CD8-positive, alpha-beta memory T cell (primary cell): ENCODE measurements at regions not wholly inside any gene's neighbourhood (a gene's known extent, or its start where the extent isn't known, plus 50 kb on each side); places are given as distances from the start of the nearest gene placed in this dataset.
"Not testable (repeated sequence)": the region's sequence is repeated elsewhere in the genome, so short reads cannot be mapped to it uniquely, and the experiment has no call there.

Experiments
- CTCF ChIA-PET: fragments of 350-600 bp; sonication (Branson Sonifier 250); formaldehyde crosslinking; loops from one replicate; lab custom pipeline; 2021; ENCODE audit warnings: antibody characterized with exemption; lab: Charles Lee
- POLR2A ChIA-PET: fragments of 350-600 bp; sonication (Branson Sonifier 250); formaldehyde crosslinking; loops from one replicate; lab custom pipeline; 2021; ENCODE audit warnings: antibody characterized with exemption; lab: Charles Lee
- DNase-seq, 5 donors: peaks; one replicate each; pipeline versions ENCODE4 v3.0.0 to v3.0.0-alpha.2; 2020 to 2022; ENCODE audit warnings: mixed read lengths in 1 of 5
- H3K27ac ChIP-seq: one replicate; pipeline ENCODE4 v1.7.0; 2013; ENCODE audit warnings: low read depth, mild to moderate bottlenecking, low read length, moderate library complexity
- H3K27me3 ChIP-seq: 2 replicates; pipeline ENCODE4 v1.7.0; 2013; ENCODE audit warnings: low read length, mild to moderate bottlenecking; ENCODE audit not compliant: insufficient read depth, poor library complexity, severe bottlenecking
- H3K36me3 ChIP-seq: 2 replicates; pipeline ENCODE4 v1.7.0; 2013; ENCODE audit warnings: mild to moderate bottlenecking, low read length, moderate library complexity; ENCODE audit not compliant: insufficient read depth
- H3K4me1 ChIP-seq: 2 replicates; pipeline ENCODE4 v1.7.0; 2013; ENCODE audit warnings: mild to moderate bottlenecking, low read length, moderate library complexity; ENCODE audit not compliant: insufficient read depth
- H3K4me3 ChIP-seq: 2 replicates; pipeline ENCODE4 v1.7.0; 2013; ENCODE audit warnings: mild to moderate bottlenecking, low read length
- H3K9me3 ChIP-seq: 2 replicates; pipeline ENCODE4 v1.7.0; 2013; ENCODE audit warnings: mild to moderate bottlenecking, low read length
- H3K27ac Mint-ChIP-seq, 8 donors: one replicate each; pipeline ENCODE4 v1.8.0; 2020 to 2021; ENCODE audit warnings: mixed read lengths in 8 of 8, mild to moderate bottlenecking in 6 of 8, inconsistent platforms in 3 of 8, moderate library complexity in 3 of 8
- H3K27me3 Mint-ChIP-seq, 2 donors: one replicate each; pipeline ENCODE4 v1.8.0; 2020 to 2021; ENCODE audit warnings: mixed read lengths in 2 of 2, mild to moderate bottlenecking in 1 of 2, moderate library complexity in 1 of 2
- H3K36me3 Mint-ChIP-seq, 3 donors: one replicate each; pipeline ENCODE4 v1.8.0; 2020 to 2021; ENCODE audit warnings: mixed read lengths in 3 of 3, inconsistent platforms in 1 of 3, mild to moderate bottlenecking in 1 of 3
- H3K4me1 Mint-ChIP-seq, 3 donors: one replicate each; pipeline ENCODE4 v1.8.0; 2020 to 2021; ENCODE audit warnings: mixed read lengths in 3 of 3, inconsistent platforms in 1 of 3, mild to moderate bottlenecking in 1 of 3
- H3K4me3 Mint-ChIP-seq, 7 donors: one replicate each; pipeline ENCODE4 v1.8.0; 2020 to 2021; ENCODE audit warnings: mixed read lengths in 7 of 7, mild to moderate bottlenecking in 6 of 7, moderate library complexity in 4 of 7, inconsistent platforms in 2 of 7
- H3K9me3 Mint-ChIP-seq, 5 donors: one replicate each; pipeline ENCODE4 v1.8.0; 2020 to 2022; ENCODE audit warnings: mixed read lengths in 5 of 5, mild to moderate bottlenecking in 3 of 5, moderate library complexity in 2 of 5, inconsistent platforms in 1 of 5

- H3K4me1 ChIP-seq, H3K27ac ChIP-seq, H3K9me3 Mint-ChIP-seq, H3K36me3 Mint-ChIP-seq, POLR2A ChIA-PET, H3K36me3 ChIP-seq, H3K27me3 ChIP-seq, H3K9me3 ChIP-seq, DNase-seq, CTCF ChIA-PET, H3K27ac Mint-ChIP-seq, H3K27me3 Mint-ChIP-seq, H3K4me1 Mint-ChIP-seq, H3K4me3 Mint-ChIP-seq, H3K4me3 ChIP-seq: not testable (repeated sequence)
Measured at GRCh38 chr2:90248400-90248799, 1556.9 kb downstream of the RPIA start.

DNA sequence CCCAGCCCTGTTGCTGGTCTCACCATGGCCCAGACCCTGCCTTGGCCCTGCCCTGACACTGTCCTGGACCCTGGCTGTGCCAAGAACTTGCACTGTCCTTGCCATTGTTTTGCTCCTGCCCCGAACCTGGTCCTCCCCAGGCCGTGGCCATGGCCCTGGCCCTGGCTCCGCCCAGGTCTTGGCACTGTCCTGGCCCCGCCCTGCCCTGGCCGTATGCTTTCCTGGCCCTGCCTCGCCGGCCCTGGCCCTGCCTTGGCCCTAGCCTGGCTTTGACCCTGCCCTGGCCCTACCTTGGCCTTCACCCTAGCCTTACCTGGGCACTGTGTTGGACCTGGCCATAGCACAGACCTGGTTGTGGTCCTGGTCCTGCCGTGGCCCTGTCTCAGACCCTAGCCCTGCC, 1558.9 kb downstream of the RPIA start:
- H3K27ac Mint-ChIP-seq, DNase-seq: not testable (repeated sequence)

DNA sequence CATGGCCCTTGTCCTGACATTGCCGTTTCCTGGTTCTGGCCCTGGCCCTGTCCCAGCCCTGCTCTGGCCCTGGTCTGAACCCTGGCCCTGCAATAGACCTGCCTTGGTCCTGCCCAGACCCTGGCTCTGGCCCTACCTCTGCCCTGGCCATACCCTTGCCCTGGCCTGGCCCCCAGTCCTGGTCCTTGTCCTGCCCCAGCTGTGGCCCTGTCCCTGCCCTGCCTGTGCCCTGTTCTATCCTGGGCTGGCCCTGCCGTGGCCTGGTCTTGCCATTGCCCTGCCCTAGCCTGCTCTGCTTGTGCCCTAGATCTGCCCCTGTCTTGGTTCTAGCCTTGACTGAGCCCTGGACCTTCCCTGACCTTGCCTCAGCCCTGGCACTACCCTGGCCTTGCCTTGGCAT, 1560.1 kb downstream of the RPIA start:
- H3K36me3 Mint-ChIP-seq, CTCF ChIA-PET, H3K4me1 Mint-ChIP-seq, H3K4me3 Mint-ChIP-seq, H3K9me3 ChIP-seq, DNase-seq, H3K27ac Mint-ChIP-seq, H3K36me3 ChIP-seq, POLR2A ChIA-PET, H3K27me3 ChIP-seq, H3K27me3 Mint-ChIP-seq, H3K27ac ChIP-seq, H3K4me3 ChIP-seq, H3K4me1 ChIP-seq: not testable (repeated sequence)
- H3K9me3 Mint-ChIP-seq, result peaks cover 6 to 10% (median 8%) of the 10 kb centered on the region in 5 donors

More for the DNA sequence above, 1558.9 kb downstream of the RPIA start:
- H3K36me3 ChIP-seq, H3K9me3 ChIP-seq, H3K4me1 ChIP-seq, H3K4me3 Mint-ChIP-seq, H3K27ac ChIP-seq, H3K36me3 Mint-ChIP-seq, H3K27me3 Mint-ChIP-seq, POLR2A ChIA-PET, CTCF ChIA-PET, H3K4me1 Mint-ChIP-seq, H3K4me3 ChIP-seq, H3K27me3 ChIP-seq, H3K9me3 Mint-ChIP-seq: not testable (repeated sequence)

- H3K9me3 Mint-ChIP-seq, result peaks cover 9 to 25% (median 19%) of the 10 kb centered on the region in 5 donors
- H3K27ac Mint-ChIP-seq, H3K4me3 Mint-ChIP-seq, H3K36me3 ChIP-seq, H3K4me1 ChIP-seq, DNase-seq, H3K36me3 Mint-ChIP-seq, H3K27me3 Mint-ChIP-seq, H3K4me3 ChIP-seq, CTCF ChIA-PET, H3K27ac ChIP-seq, H3K9me3 ChIP-seq, H3K4me1 Mint-ChIP-seq, POLR2A ChIA-PET, H3K27me3 ChIP-seq: not testable (repeated sequence)
Measured at GRCh38 chr2:90253306-90253705, 1561.8 kb downstream of the RPIA start.

DNA sequence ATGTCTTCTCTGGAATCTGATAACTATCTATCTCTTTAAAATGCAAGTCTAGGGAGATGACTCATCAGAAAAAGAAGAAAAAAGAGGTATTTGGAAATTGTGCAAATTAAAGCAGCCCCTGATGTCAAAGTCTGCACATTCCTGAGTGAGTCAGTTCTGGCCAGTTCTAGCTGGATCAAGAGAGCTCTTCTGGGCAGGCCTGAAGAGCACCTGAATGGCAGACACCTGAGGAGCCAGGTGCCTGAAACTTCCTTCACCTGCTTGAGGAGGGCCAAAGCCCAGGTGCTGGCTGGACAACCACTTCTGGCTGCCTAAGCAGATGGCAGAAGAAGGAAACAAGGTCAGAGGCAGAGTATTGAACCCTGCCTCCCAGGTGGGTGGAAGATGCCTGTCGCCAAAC, 1575.4 kb downstream of the RPIA start:
- CTCF ChIA-PET, H3K4me3 Mint-ChIP-seq, H3K36me3 Mint-ChIP-seq, H3K27ac Mint-ChIP-seq, DNase-seq, H3K27ac ChIP-seq, H3K4me3 ChIP-seq, H3K4me1 Mint-ChIP-seq, H3K27me3 Mint-ChIP-seq, H3K27me3 ChIP-seq, H3K9me3 ChIP-seq, POLR2A ChIA-PET, H3K4me1 ChIP-seq, H3K36me3 ChIP-seq, H3K9me3 Mint-ChIP-seq: not testable (repeated sequence)

GRCh38 chr2:90287751-90288150, 1596.3 kb downstream of the RPIA start:
- POLR2A ChIA-PET, H3K27me3 Mint-ChIP-seq, H3K9me3 Mint-ChIP-seq, H3K4me3 ChIP-seq, H3K36me3 ChIP-seq, H3K27ac ChIP-seq, CTCF ChIA-PET, H3K36me3 Mint-ChIP-seq, H3K27ac Mint-ChIP-seq, DNase-seq, H3K4me1 ChIP-seq, H3K9me3 ChIP-seq, H3K4me1 Mint-ChIP-seq, H3K4me3 Mint-ChIP-seq, H3K27me3 ChIP-seq: not testable (repeated sequence)

DNA sequence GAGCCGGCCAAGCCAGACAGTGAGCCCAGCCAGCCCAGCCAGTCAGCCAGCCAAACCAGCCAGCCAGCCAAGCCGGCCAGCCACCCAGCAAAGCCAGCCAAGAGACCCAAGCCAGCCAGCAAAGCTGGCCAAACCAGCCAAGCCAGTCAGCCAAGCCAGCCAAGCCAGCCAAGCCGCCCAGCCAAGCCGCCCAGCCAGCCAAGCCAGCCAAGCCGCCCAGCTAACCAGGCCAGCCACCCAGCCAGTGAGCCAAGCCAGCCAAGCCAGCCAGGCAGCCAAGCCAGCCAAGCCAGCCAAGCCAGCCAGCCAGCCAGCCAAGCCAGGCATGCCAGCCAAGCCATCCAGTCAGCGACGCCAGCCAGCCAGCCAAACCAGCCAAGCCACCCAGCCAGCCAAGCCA, 1596.9 kb downstream of the RPIA start:
- H3K36me3 ChIP-seq, H3K4me1 Mint-ChIP-seq, H3K9me3 ChIP-seq, H3K9me3 Mint-ChIP-seq, H3K27ac ChIP-seq, H3K4me3 Mint-ChIP-seq, H3K4me3 ChIP-seq, H3K27ac Mint-ChIP-seq, H3K27me3 ChIP-seq, POLR2A ChIA-PET, H3K4me1 ChIP-seq, H3K36me3 Mint-ChIP-seq, H3K27me3 Mint-ChIP-seq, CTCF ChIA-PET: not testable (repeated sequence)
- DNase-seq, result peak in 1 of 5 donors; percentile 46

- H3K4me3 ChIP-seq, H3K4me3 Mint-ChIP-seq, H3K27me3 ChIP-seq, H3K36me3 Mint-ChIP-seq, H3K4me1 ChIP-seq, H3K4me1 Mint-ChIP-seq, POLR2A ChIA-PET, H3K27ac Mint-ChIP-seq, H3K36me3 ChIP-seq, H3K27ac ChIP-seq, H3K27me3 Mint-ChIP-seq, CTCF ChIA-PET, H3K9me3 Mint-ChIP-seq, H3K9me3 ChIP-seq: not testable (repeated sequence)
- peak in 1 of 5 donors; percentile 39 for DNase-seq
Measured at GRCh38 chr2:90289291-90289980, 1598.0 kb downstream of the RPIA start.

DNA sequence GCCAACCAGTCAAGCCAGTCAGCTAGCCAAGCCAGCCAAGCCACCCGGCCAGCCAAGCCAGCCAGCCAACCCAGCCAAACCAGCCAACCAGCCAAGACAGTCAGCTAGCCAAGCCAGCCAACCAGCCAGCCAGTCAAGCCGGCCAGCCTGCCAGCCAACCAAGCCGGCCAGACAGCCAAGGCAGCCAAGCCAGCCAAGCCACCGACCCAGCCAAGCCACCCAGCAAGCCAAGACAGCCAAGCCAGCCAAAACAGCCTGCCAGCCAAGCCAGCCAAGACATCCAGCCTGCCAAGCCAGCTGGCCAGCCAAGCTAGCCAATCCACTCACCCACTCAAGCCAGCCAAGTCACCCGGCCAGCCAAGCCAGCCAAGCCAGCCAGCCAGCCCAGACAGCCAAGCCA, 1599.2 kb downstream of the RPIA start:
- H3K27me3 ChIP-seq, H3K27ac Mint-ChIP-seq, H3K4me3 Mint-ChIP-seq, H3K27ac ChIP-seq, POLR2A ChIA-PET, CTCF ChIA-PET, H3K4me1 Mint-ChIP-seq, DNase-seq, H3K27me3 Mint-ChIP-seq, H3K4me3 ChIP-seq, H3K36me3 ChIP-seq, H3K9me3 Mint-ChIP-seq, H3K9me3 ChIP-seq, H3K36me3 Mint-ChIP-seq, H3K4me1 ChIP-seq: not testable (repeated sequence)
